H1 (cell line): ENCODE measurements at regions not wholly inside any gene's neighbourhood (a gene's known extent, or its start where the extent isn't known, plus 50 kb on each side); places are given as distances from the start of the nearest gene placed in this dataset.

Source experiments
- CTCF ChIA-PET: fragments of 300-600 bp; sonication (Branson Sonifier 250); formaldehyde crosslinking; loops from one replicate; lab custom pipeline; 2021; ENCODE audit not compliant: partially characterized antibody; lab: Charles Lee
- POLR2A ChIA-PET: fragments of 300-600 bp; sonication (Branson Sonifier 250); formaldehyde crosslinking; loops from one replicate; lab custom pipeline; 2021; ENCODE audit warnings: inconsistent platforms; ENCODE audit not compliant: partially characterized antibody; lab: Charles Lee
- DNase-seq, 2 experiments: peaks; one replicate each; pipeline versions ENCODE4 v3.0.0 to v3.0.0-alpha.2; 2010 to 2022; ENCODE audit warnings: low spot score in 2 of 2, low read depth in 1 of 2, mixed read lengths in 1 of 2
- FAIRE-seq: peaks from 2 replicates; lab custom pipeline; 2011; peaks lifted over from hg19 to GRCh38; lab: Jason Lieb, UNC
- H2AFZ ChIP-seq: 2 replicates; pipeline ENCODE4 v1.8.1; 2012; ENCODE audit warnings: low read length, inconsistent platforms
- H2AK5ac ChIP-seq: 2 replicates; pipeline ENCODE4 v1.6.1; 2013; ENCODE audit warnings: low read depth, low read length
- H2BK120ac ChIP-seq: replicated peaks from 2 replicates; pipeline ENCODE3; 2013; ENCODE audit warnings: low read depth, low read length, inconsistent platforms
- H2BK12ac ChIP-seq: 2 replicates; pipeline ENCODE4 v1.6.1; 2013; ENCODE audit warnings: low read depth, low read length
- H2BK15ac ChIP-seq: 2 replicates; pipeline ENCODE4 v1.6.1; 2013; ENCODE audit warnings: low read length
- H2BK20ac ChIP-seq: 2 replicates; pipeline ENCODE4 v1.6.1; 2013; ENCODE audit warnings: low read length
- H2BK5ac ChIP-seq: 2 replicates; pipeline ENCODE4 v1.6.1; 2013; ENCODE audit warnings: low read depth, low read length
- H3K14ac ChIP-seq: 2 replicates; pipeline ENCODE4 v1.6.1; 2013; ENCODE audit warnings: inconsistent platforms; ENCODE audit not compliant: insufficient read length
- H3K18ac ChIP-seq: 2 replicates; pipeline ENCODE4 v1.6.1; 2013; ENCODE audit warnings: low read length; ENCODE audit errors: extremely low read depth
- H3K23ac ChIP-seq: 2 replicates; pipeline ENCODE4 v1.6.1; 2013; ENCODE audit warnings: inconsistent platforms; ENCODE audit not compliant: insufficient read length
- H3K23me2 ChIP-seq: 2 replicates; pipeline ENCODE4 v1.6.1; 2013; ENCODE audit warnings: low read depth, low read length
- H3K27ac ChIP-seq: 2 replicates; pipeline ENCODE4 v1.6.1; 2011; ENCODE audit warnings: low read depth, low read length, inconsistent platforms
- H3K27me3 ChIP-seq, 4 experiments: replicated peaks in 1 of 4; 1 replicate in 1 of 4; 2 replicates in 3 of 4; pipeline versions ENCODE4 v1.6.1 to v1.8.1; 2011 to 2013; ENCODE audit warnings: low read length in 3 of 4, mild to moderate bottlenecking in 3 of 4, inconsistent platforms in 2 of 4, mixed read lengths in 2 of 4, moderate library complexity in 1 of 4; ENCODE audit not compliant: control insufficient read depth in 3 of 4, insufficient read depth in 3 of 4; ENCODE audit errors: extremely low read depth in 1 of 4
- H3K36me3 ChIP-seq, 4 experiments: 2 replicates each; pipeline versions ENCODE4 v1.6.1 to v1.8.1; 2011 to 2013; ENCODE audit warnings: mild to moderate bottlenecking in 4 of 4, low read length in 3 of 4, moderate library complexity in 2 of 4, control low read depth in 1 of 4, inconsistent platforms in 1 of 4; ENCODE audit not compliant: insufficient read depth in 4 of 4, control insufficient read depth in 2 of 4
- H3K4ac ChIP-seq: replicated peaks from 2 replicates; pipeline ENCODE3; 2013; ENCODE audit warnings: low read length, low read depth, mixed read lengths, inconsistent platforms; ENCODE audit not compliant: insufficient read length
- H3K4me1 ChIP-seq, 4 experiments: replicated peaks in 1 of 4; 1 replicate in 1 of 4; 2 replicates in 3 of 4; pipeline versions ENCODE4 v1.6.1 to v1.8.1; 2011 to 2013; ENCODE audit warnings: low read length in 3 of 4, inconsistent platforms in 2 of 4, mixed read lengths in 1 of 4; ENCODE audit not compliant: insufficient read depth in 4 of 4, control insufficient read depth in 3 of 4
- H3K4me2 ChIP-seq, 2 experiments: 2 replicates each; pipeline versions ENCODE4 v1.6.1 to v1.8.1; 2011 to 2013; ENCODE audit warnings: low read depth in 2 of 2, low read length in 2 of 2, control low read depth in 1 of 2, inconsistent platforms in 1 of 2, mild to moderate bottlenecking in 1 of 2; ENCODE audit not compliant: insufficient read depth in 1 of 2
- H3K4me3 ChIP-seq, 4 experiments: fragments of 200-600, 300-600 bp in 1 of 4; sonication (generic), shearing (Covaris generic), sonication (Bioruptor Twin) in 1 of 4; 2 replicates each; pipeline versions ENCODE4 v1.5.1 to v1.8.1; 2011 to 2016; ENCODE audit warnings: low read length in 4 of 4, low read depth in 3 of 4, control low read depth in 2 of 4, inconsistent platforms in 2 of 4, mild to moderate bottlenecking in 2 of 4, mixed read lengths in 1 of 4, moderate library complexity in 1 of 4; ENCODE audit not compliant: insufficient read depth in 2 of 4; ENCODE audit errors: extremely low read depth in 1 of 4
- H3K56ac ChIP-seq: replicated peaks from 2 replicates; pipeline ENCODE3; 2013; ENCODE audit warnings: low read depth, mild to moderate bottlenecking, mixed read lengths, low read length, inconsistent platforms; ENCODE audit not compliant: insufficient read length
- H3K79me1 ChIP-seq: 2 replicates; pipeline ENCODE4 v1.6.1; 2013; ENCODE audit warnings: low read depth, low read length, control low read depth
- H3K79me2 ChIP-seq, 2 experiments: 2 replicates each; pipeline versions ENCODE4 v1.6.1 to v1.8.1; 2012 to 2013; ENCODE audit warnings: low read length in 2 of 2, mild to moderate bottlenecking in 2 of 2, inconsistent platforms in 1 of 2; ENCODE audit not compliant: insufficient read depth in 2 of 2, control insufficient read depth in 1 of 2
- H3K9ac ChIP-seq, 4 experiments: replicated peaks in 1 of 4; 1 replicate in 1 of 4; 2 replicates in 3 of 4; pipeline versions ENCODE4 v1.6.1 to v1.8.1; 2011 to 2013; ENCODE audit warnings: low read depth in 3 of 4, low read length in 3 of 4, control low read depth in 2 of 4, mild to moderate bottlenecking in 2 of 4, moderate library complexity in 2 of 4, inconsistent platforms in 1 of 4; ENCODE audit errors: extremely low read depth in 1 of 4
- H3K9me3 ChIP-seq, 2 experiments: 2 replicates each; pipeline versions ENCODE4 v1.6.1 to v1.8.1; 2012 to 2013; ENCODE audit warnings: mild to moderate bottlenecking in 2 of 2, moderate library complexity in 2 of 2, control low read depth in 1 of 2, inconsistent platforms in 1 of 2, low read depth in 1 of 2, low read length in 1 of 2, mixed read lengths in 1 of 2; ENCODE audit not compliant: insufficient read depth in 2 of 2
- H4K20me1 ChIP-seq, 2 experiments: replicated peaks in 1 of 2; 2 replicates each; pipeline versions ENCODE3 to v1.8.1; 2011 to 2013; ENCODE audit warnings: inconsistent platforms in 2 of 2, low read length in 2 of 2, mild to moderate bottlenecking in 1 of 2; ENCODE audit not compliant: insufficient read depth in 2 of 2, control insufficient read depth in 1 of 2
- H4K5ac ChIP-seq: 2 replicates; pipeline ENCODE4 v1.6.1; 2013; ENCODE audit warnings: low read length, low read depth, mixed read lengths, inconsistent platforms; ENCODE audit not compliant: insufficient read length
- H4K8ac ChIP-seq: 2 replicates; pipeline ENCODE4 v1.8.0; 2013; ENCODE audit warnings: mild to moderate bottlenecking, moderate library complexity, low read length, inconsistent platforms; ENCODE audit not compliant: insufficient read depth; ENCODE audit errors: extremely low read depth
- H4K91ac ChIP-seq: replicated peaks from 2 replicates; pipeline ENCODE3; 2013; ENCODE audit warnings: low read length, mixed read lengths, inconsistent platforms; ENCODE audit not compliant: insufficient read length
- JUND ChIP-seq: IDR thresholded peaks from 2 replicates; pipeline ENCODE4 v1.6.1; 2011; ENCODE audit warnings: mild to moderate bottlenecking, improper control_type of control experiment, low read length
- NANOG ChIP-seq: IDR thresholded peaks from 2 replicates; pipeline ENCODE4 v1.6.1; 2011; ENCODE audit warnings: low read length, low read depth, mild to moderate bottlenecking, inconsistent platforms; ENCODE audit not compliant: insufficient read depth, poor library complexity, severe bottlenecking
- RAD21 ChIP-seq, 2 experiments: IDR thresholded peaks in 1 of 2; conservative IDR thresholded peaks in 1 of 2; 2 replicates each; pipeline ENCODE4 v1.6.1; 2011; ENCODE audit warnings: low read depth in 2 of 2, low read length in 2 of 2, improper control_type of control experiment in 1 of 2, inconsistent platforms in 1 of 2, mild to moderate bottlenecking in 1 of 2, moderate library complexity in 1 of 2
- RBBP5 ChIP-seq: IDR thresholded peaks from 2 replicates; pipeline ENCODE4 v1.7.1; 2012; ENCODE audit warnings: low read depth, mild to moderate bottlenecking, inconsistent platforms, low read length, moderate library complexity, borderline replicate concordance
- SIN3A ChIP-seq, 2 experiments: IDR thresholded peaks in 1 of 2; conservative IDR thresholded peaks in 1 of 2; 2 replicates each; pipeline ENCODE4 v1.6.1; 2011 to 2012; ENCODE audit warnings: low read length in 2 of 2, improper control_type of control experiment in 1 of 2, low read depth in 1 of 2, mild to moderate bottlenecking in 1 of 2
- WGBS, 2 experiments: shearing (Covaris generic) in 1 of 2; methylation state at CpG; one replicate each; pipeline versions ENCODE4 v1.1.6 to v1.1.7; 2013 to 2015; ENCODE audit warnings: low lambda C conversion rate in 2 of 2, mixed read lengths in 2 of 2, inconsistent platforms in 1 of 2, low coverage in 1 of 2, missing lambda C conversion rate in 1 of 2; ENCODE audit not compliant: insufficient replicate concordance in 2 of 2, insufficient coverage in 1 of 2, insufficient read length in 1 of 2; ENCODE audit errors: extremely low coverage in 1 of 2, missing lambda C conversion rate in 1 of 2; 5-methylcytosine and 5-hydroxymethylcytosine counted together
- TF ChIP-seq, protein P1 (sequence below): IDR thresholded peaks from 2 replicates; pipeline ENCODE4 v1.6.1; 2012; ENCODE audit warnings: inconsistent platforms
- TF ChIP-seq, protein P2 (sequence below): IDR thresholded peaks from 2 replicates; pipeline ENCODE4 v1.6.1; 2012; ENCODE audit warnings: inconsistent platforms

GRCh38 chr4:188619456-188620149, 480.4 kb downstream of the TRIML1 start:
- peaks cover 0 to 12% (median 8%) of the 10 kb centered on the region in 4 experiments; a peak in 3 of 7 replicates for H3K4me1 ChIP-seq
- no peak overlapping the region for H4K5ac ChIP-seq
- no peak overlapping the region for H2BK12ac ChIP-seq
- no peak overlapping the region for H4K8ac ChIP-seq
- H3K23me2 ChIP-seq: no peaks in the 10 kb centered on the region
- H4K20me1 ChIP-seq: no peaks in the 10 kb centered on the region
- peak overlapping the region in 1 of 4 experiments; percentile 1; a peak in 1 of 8 replicates for H3K4me3 ChIP-seq
- H3K9ac ChIP-seq: no peak overlapping the region
- TF ChIP-seq SIN3A (conservative IDR thresholded peaks at IDR 0.05 in 1 of 2, IDR thresholded peaks at IDR 0.05 in 1 of 2; ENCODE audit: low read depth in 1 of 2, low read length in 2 of 2) (no peak), NANOG (peak; percentile 24), RAD21 (IDR thresholded peaks at IDR 0.05 in 1 of 2, conservative IDR thresholded peaks at IDR 0.05 in 1 of 2; ENCODE audit: low read depth in 2 of 2, low read length in 2 of 2) (0 out of 4 replicates have a peak, but pooled peaks of 1 of the 2 experiments have one; percentile 13), JUND (no peak), RBBP5 (no peak)
- TF ChIP-seq, protein P1, sequence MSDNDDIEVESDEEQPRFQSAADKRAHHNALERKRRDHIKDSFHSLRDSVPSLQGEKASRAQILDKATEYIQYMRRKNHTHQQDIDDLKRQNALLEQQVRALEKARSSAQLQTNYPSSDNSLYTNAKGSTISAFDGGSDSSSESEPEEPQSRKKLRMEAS: peak; percentile 59
- TF ChIP-seq, protein P2, sequence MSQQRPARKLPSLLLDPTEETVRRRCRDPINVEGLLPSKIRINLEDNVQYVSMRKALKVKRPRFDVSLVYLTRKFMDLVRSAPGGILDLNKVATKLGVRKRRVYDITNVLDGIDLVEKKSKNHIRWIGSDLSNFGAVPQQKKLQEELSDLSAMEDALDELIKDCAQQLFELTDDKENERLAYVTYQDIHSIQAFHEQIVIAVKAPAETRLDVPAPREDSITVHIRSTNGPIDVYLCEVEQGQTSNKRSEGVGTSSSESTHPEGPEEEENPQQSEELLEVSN: peak; percentile 52
- 58% methylated on average over 18 of the region's 18 CpGs; no CpG with 5 or more reads in 1 of the 2 experiments for WGBS, 2 experiments
- 0 out of 2 replicates have a peak overlapping the region, but pooled peaks have one; percentile 21 for H2BK20ac ChIP-seq
- no peaks in the 10 kb centered on the region for H3K79me2 ChIP-seq
- H3K4ac ChIP-seq: no peak overlapping the region
- peaks cover 0 to 2% (median 0%) of the 10 kb centered on the region in 4 experiments; a peak in 1 of 7 replicates for H3K27me3 ChIP-seq
- peak overlapping the region; percentile 40 to 57 for H3K4me2 ChIP-seq
- no peak overlapping the region for H3K23ac ChIP-seq
- no peak overlapping the region for H3K18ac ChIP-seq
- POLR2A ChIA-PET: no interaction called here
- no peak overlapping the region for H2AK5ac ChIP-seq
- no peak overlapping the region for H2BK120ac ChIP-seq
- H2BK5ac ChIP-seq: no peak overlapping the region
- no peaks in the 10 kb centered on the region for H3K79me1 ChIP-seq
- no peak overlapping the region for H3K56ac ChIP-seq
- FAIRE-seq (peak; percentile 45), DNase-seq (peak in 1 of 2 experiments; percentile 56)
- no peak overlapping the region for H3K27ac ChIP-seq
- no peaks in the 10 kb centered on the region for H3K36me3 ChIP-seq
- no peak overlapping the region for H4K91ac ChIP-seq
- H3K14ac ChIP-seq: no peak overlapping the region
- CTCF ChIA-PET: interaction anchor here (0.6 to 1.1 kb wide), 2 partner anchors 161 to 1556 kb away, joined by 3 to 4 read pairs; no protein-coding TSS in a partner anchor
- H3K9me3 ChIP-seq: no peaks in the 10 kb centered on the region
- H2BK15ac ChIP-seq: no peak overlapping the region
- no peak overlapping the region for H2AFZ ChIP-seq
